Gastroesophageal sphincter (tissue), 4 donors: ENCODE measurements at regions not wholly inside any gene's neighbourhood (a gene's known extent, or its start where the extent isn't known, plus 50 kb on each side); places are given as distances from the start of the nearest gene placed in this dataset.

Experiments used
- ATAC-seq: fragments of 150-250 bp; one replicate; pipeline ENCODE4 v1.9.1; 2016; ENCODE audit warnings: mild to moderate bottlenecking, moderate library complexity
- H3K27ac ChIP-seq, 4 donors: fragments of 200-600 bp; sonication (generic) in 3 of 4; 1 replicate in 3 of 4; 2 replicates in 1 of 4; pipeline ENCODE4 v1.5.1; 2016 to 2019
- H3K27me3 ChIP-seq: fragments of 200-600 bp; sonication (generic); one replicate; pipeline ENCODE4 v1.5.1; 2019
- H3K36me3 ChIP-seq, 2 donors: fragments of 200-600 bp; sonication (generic); one replicate each; pipeline ENCODE4 v1.5.1; 2019; ENCODE audit warnings: control low read depth in 1 of 2
- H3K4me1 ChIP-seq, 3 donors: fragments of 200-600 bp; sonication (generic); 1 replicate in 2 of 3; 2 replicates in 1 of 3; pipeline ENCODE4 v1.5.1; 2016 to 2019; ENCODE audit warnings: control low read depth in 2 of 3
- H3K4me3 ChIP-seq, 2 donors: fragments of 200-600 bp; sonication (generic); one replicate each; pipeline ENCODE4 v1.5.1; 2019; ENCODE audit warnings: mild to moderate bottlenecking in 1 of 2, moderate library complexity in 1 of 2
- H3K9me3 ChIP-seq, 3 donors: fragments of 200-600 bp; sonication (generic); one replicate each; pipeline ENCODE4 v1.5.1; 2017 to 2019; ENCODE audit warnings: control low read depth in 2 of 3
- CTCF ChIP-seq, 4 experiments: fragments of 200-600 bp in 2 of 4; fragments of 450-650 bp in 2 of 4; sonication (generic) in 1 of 4; IDR thresholded peaks; one replicate each; pipeline ENCODE4 v1.5.1; 2017 to 2019; ENCODE audit warnings: antibody characterized with exemption in 4 of 4, mild to moderate bottlenecking in 2 of 4, moderate library complexity in 2 of 4
- EP300 ChIP-seq: sonication (generic); formaldehyde crosslinking; IDR thresholded peaks from one replicate; pipeline ENCODE4 v1.6.1; 2017; ENCODE audit warnings: antibody characterized with exemption, mild to moderate bottlenecking
- POLR2A ChIP-seq, 2 donors: fragments of 450-650 bp; IDR thresholded peaks; one replicate each; pipeline ENCODE4 v1.6.1; 2017; ENCODE audit warnings: antibody characterized with exemption in 2 of 2, mild to moderate bottlenecking in 2 of 2, moderate library complexity in 1 of 2
- POLR2AphosphoS5 ChIP-seq: sonication (generic); formaldehyde crosslinking; IDR thresholded peaks from one replicate; pipeline ENCODE4 v1.6.1; 2017; ENCODE audit warnings: antibody characterized with exemption
- WGBS, 2 donors: methylation state at CpG; one replicate each; pipeline ENCODE4 v1.1.5; 2018; ENCODE audit warnings: low coverage in 1 of 2; 5-methylcytosine and 5-hydroxymethylcytosine counted together

DNA sequence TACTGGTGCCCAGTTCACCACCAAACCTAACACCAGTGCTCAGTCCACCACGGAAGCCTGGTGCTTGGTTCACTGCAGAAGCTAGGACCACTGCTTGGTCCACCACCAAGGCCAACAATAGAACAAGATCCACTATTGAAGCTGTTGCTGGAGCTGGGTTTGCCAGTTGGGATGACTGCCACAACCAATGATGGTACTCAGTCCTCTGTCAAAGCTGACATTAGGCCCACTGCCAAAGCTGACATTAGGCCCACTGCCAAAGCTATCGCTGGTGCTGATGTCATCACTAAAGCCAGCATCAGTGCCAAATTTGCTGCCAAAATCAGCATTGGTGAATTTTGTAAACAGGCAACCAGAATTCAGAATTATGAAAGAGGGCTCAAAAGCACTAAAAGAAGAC, 1850.2 kb upstream of the RAG2 start:
- no peaks in the 10 kb centered on the region for H3K27me3 ChIP-seq
- 13 to 20% methylated on average over 1 of the region's 2 CpGs for WGBS, 2 donors
- no peak overlapping the region for H3K27ac ChIP-seq
- no peak for TF ChIP-seq EP300
- TF ChIP-seq POLR2A (IDR thresholded peaks at IDR 0.05): no peak
- no peak for TF ChIP-seq CTCF (IDR thresholded peaks at IDR 0.05)
- no peak for TF ChIP-seq POLR2AphosphoS5
- H3K4me1 ChIP-seq: no peaks in the 10 kb centered on the region
- no peaks in the 10 kb centered on the region for H3K36me3 ChIP-seq
- H3K9me3 ChIP-seq: no peaks in the 10 kb centered on the region
- no peak overlapping the region for H3K4me3 ChIP-seq
- ATAC-seq: no peak

DNA sequence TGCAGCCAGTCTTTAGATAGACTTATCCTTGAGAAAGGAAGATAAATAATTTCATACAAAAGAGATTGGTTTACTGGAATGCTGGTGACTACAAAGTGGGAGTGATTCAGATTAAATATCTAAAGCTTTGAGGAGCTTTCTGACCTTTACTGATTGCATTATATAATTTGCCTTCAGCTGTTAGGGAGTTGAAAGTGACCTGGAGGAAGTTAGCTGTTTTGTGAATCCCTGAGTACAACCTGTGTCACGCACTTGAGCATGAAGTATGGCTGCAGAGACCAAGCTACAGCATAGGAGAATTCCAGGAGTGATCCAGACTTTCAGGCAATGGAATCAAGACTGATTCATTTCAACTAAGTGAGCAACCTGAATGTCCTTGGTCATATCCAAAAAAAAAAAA, 1848.3 kb upstream of the RAG2 start:
- Histone ChIP-seq H3K36me3 (no peaks in the 10 kb centered on the region), H3K9me3 (no peaks in the 10 kb centered on the region), H3K4me1 (no peaks in the 10 kb centered on the region), H3K27me3 (no peaks in the 10 kb centered on the region), H3K27ac (no peak overlapping the region), H3K4me3 (no peak overlapping the region)
- TF ChIP-seq POLR2A (IDR thresholded peaks at IDR 0.05): no peak
- no peak for TF ChIP-seq EP300
- TF ChIP-seq POLR2AphosphoS5: no peak
- TF ChIP-seq CTCF (IDR thresholded peaks at IDR 0.05): no peak
- WGBS, 2 donors: 100% methylated on average over 1 of the region's 1 CpG
- ATAC-seq: no peak

DNA sequence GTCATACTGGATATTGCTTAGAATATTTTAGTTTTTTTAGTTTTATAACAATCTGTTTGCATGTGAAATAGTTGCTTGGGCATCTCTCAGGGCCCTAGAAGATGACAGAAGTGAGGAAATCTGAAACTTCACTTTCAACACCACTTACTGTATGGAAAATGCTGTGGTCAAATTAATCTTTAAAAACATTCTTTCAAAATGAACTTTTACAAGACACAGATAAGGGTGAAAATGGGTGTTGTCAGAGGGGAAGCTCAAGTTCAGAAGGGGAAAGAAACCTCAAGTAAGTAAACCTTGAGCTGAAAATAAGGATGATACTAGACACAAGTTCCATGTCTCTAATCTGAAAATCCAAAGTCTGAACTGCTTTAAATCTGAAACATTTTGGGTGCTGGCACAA, 1840.1 kb upstream of the RAG2 start:
- Histone ChIP-seq H3K4me1 (no peaks in the 10 kb centered on the region), H3K27ac (no peak overlapping the region), H3K36me3 (no peaks in the 10 kb centered on the region), H3K4me3 (no peak overlapping the region), H3K27me3 (no peaks in the 10 kb centered on the region), H3K9me3 (peaks cover 0 to 8% (median 0%) of the 10 kb centered on the region in 3 donors)
- TF ChIP-seq POLR2AphosphoS5 (no peak), EP300 (no peak), CTCF (IDR thresholded peaks at IDR 0.05) (no peak), POLR2A (IDR thresholded peaks at IDR 0.05) (no peak)
- no peak for ATAC-seq

GRCh38 chr11:38425578-38425977, 1827.5 kb upstream of the RAG2 start:
- ATAC-seq: no peak
- no peak for TF ChIP-seq CTCF (IDR thresholded peaks at IDR 0.05)
- Histone ChIP-seq H3K9me3 (no peaks in the 10 kb centered on the region), H3K4me1 (no peaks in the 10 kb centered on the region), H3K4me3 (no peak overlapping the region), H3K36me3 (no peaks in the 10 kb centered on the region), H3K27me3 (no peaks in the 10 kb centered on the region), H3K27ac (no peak overlapping the region)
- 74 to 77% methylated on average over 3 of the region's 3 CpGs for WGBS, 2 donors

DNA sequence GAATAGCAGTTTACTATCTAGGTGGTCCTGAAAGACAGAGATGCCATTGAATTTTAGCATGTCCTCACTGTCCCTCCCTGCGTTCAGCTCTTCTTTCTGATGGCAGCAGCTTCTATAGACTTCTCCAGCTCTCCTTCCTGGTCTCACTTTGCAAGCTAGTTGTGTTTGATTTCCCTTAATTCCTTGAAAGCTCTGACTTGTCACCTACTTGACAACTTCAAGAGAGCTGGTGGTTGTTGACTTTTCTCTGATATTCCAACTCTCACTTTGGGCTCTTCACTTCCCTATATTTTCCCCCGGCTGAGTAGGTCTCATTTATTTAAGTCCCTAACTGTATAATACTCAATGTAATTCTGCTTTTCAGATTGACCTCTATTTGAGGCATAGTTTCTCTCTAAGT, 1825.0 kb upstream of the RAG2 start:
- H3K4me3 ChIP-seq: no peak overlapping the region
- no peak for ATAC-seq
- TF ChIP-seq POLR2A (IDR thresholded peaks at IDR 0.05) (no peak), EP300 (no peak), POLR2AphosphoS5 (no peak), CTCF (IDR thresholded peaks at IDR 0.05) (no peak)
- no peaks in the 10 kb centered on the region for H3K27me3 ChIP-seq
- 14 to 53% methylated on average over 2 of the region's 2 CpGs for WGBS, 2 donors
- H3K4me1 ChIP-seq: no peaks in the 10 kb centered on the region
- H3K9me3 ChIP-seq: no peaks in the 10 kb centered on the region
- no peaks in the 10 kb centered on the region for H3K36me3 ChIP-seq
- no peak overlapping the region for H3K27ac ChIP-seq
